Stomach smooth muscle (tissue), 2 donors: ENCODE measurements at regions not wholly inside any gene's neighbourhood (a gene's known extent, or its start where the extent isn't known, plus 50 kb on each side); places are given as distances from the start of the nearest gene placed in this dataset.

Source experiments
- H3K27ac ChIP-seq: one replicate; pipeline ENCODE4 v1.7.0; 2013; ENCODE audit warnings: mild to moderate bottlenecking, low read length, inconsistent platforms
- H3K27me3 ChIP-seq, 2 donors: one replicate each; pipeline ENCODE4 v1.7.0; 2013; ENCODE audit warnings: low read length in 2 of 2; ENCODE audit not compliant: insufficient read depth in 2 of 2, control insufficient read depth in 1 of 2
- H3K36me3 ChIP-seq, 2 donors: one replicate each; pipeline ENCODE4 v1.7.0; 2013; ENCODE audit warnings: low read length in 2 of 2; ENCODE audit not compliant: control insufficient read depth in 2 of 2, insufficient read depth in 2 of 2
- H3K4me1 ChIP-seq: one replicate; pipeline ENCODE4 v1.7.0; 2013; ENCODE audit warnings: low read length; ENCODE audit not compliant: control insufficient read depth, insufficient read depth
- H3K4me3 ChIP-seq, 2 donors: one replicate each; pipeline ENCODE4 v1.7.0; 2013; ENCODE audit warnings: low read length in 2 of 2
- H3K9ac ChIP-seq, 2 donors: one replicate each; pipeline ENCODE4 v1.7.0; 2013; ENCODE audit warnings: low read length in 2 of 2, mild to moderate bottlenecking in 1 of 2
- H3K9me3 ChIP-seq, 2 donors: one replicate each; pipeline ENCODE4 v1.7.0; 2013; ENCODE audit warnings: low read length in 2 of 2; ENCODE audit not compliant: control insufficient read depth in 2 of 2
- donor health status: healthy.
- donor health status: Pancreatic carcinoma.

- Histone ChIP-seq H3K27me3 (no peaks in the 10 kb centered on the region), H3K36me3 (no peaks in the 10 kb centered on the region), H3K27ac (no peak overlapping the region), H3K9me3 (no peaks in the 10 kb centered on the region), H3K9ac (no peak overlapping the region), H3K4me3 (no peak overlapping the region), H3K4me1 (no peaks in the 10 kb centered on the region)
Measured at GRCh38 chr4:177853229-177853628, 411.0 kb upstream of the AGA start.

DNA sequence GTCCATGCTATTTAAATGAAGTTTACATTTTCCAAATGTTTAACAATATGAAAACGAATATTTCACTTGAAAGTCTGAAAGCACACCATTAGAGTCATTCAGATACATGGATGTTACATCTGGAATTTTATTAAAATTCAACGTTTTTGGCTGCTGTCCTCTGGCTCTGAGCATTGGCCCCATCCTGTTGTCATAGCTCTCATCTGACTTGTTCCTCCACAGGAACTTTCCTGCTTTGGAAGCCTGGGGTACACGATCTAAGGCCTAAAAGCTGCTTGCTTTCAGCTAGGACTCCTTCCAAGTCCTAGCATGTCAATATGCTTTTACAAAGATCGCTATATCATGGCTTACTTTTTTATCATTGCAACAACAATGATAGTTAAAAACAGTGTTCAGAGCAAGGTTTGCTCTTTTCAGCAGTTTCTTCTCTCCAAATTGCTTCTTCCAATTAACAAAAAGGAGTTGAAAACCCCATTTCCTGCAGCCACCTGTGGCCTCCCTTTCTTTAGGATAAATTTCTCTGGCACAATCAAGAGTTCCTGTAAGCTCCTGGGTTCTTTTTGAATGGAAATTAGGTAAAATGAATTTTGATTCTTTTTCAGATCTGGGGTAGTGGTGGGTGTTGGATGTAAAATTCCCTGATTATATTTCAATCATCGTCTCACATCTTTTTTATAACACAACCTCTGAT is 413.4 kb upstream of the AGA start:
- H3K4me3 ChIP-seq, result no peak overlapping the region

DNA sequence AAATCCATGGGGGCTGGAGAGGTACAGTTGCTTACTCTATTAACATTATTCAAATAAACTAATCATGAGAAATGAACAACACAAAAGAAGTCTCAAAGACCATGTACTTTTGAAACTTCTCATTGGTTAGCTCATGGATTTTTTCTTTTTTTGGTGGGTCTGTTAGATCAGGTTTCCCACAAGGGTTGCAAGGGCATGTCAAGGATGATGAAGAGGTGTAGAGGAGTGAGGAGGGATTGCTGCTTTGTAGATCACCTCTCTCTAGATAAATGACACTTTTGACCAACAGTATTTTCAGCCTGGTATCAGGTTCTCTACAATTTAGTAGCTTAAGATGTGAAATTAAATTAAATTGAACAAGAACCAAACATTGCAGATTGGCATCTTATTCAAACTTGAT is 417.9 kb upstream of the AGA start:
- no peaks in the 10 kb centered on the region for H3K27me3 ChIP-seq
- no peak overlapping the region for H3K4me3 ChIP-seq
- H3K27ac ChIP-seq, result no peak overlapping the region
- no peaks in the 10 kb centered on the region for H3K36me3 ChIP-seq
- H3K9me3 ChIP-seq, result no peaks in the 10 kb centered on the region
- no peak overlapping the region for H3K9ac ChIP-seq
- no peaks in the 10 kb centered on the region for H3K4me1 ChIP-seq

More for the DNA sequence above, 413.4 kb upstream of the AGA start:
- Histone ChIP-seq H3K9ac (no peak overlapping the region), H3K27me3 (no peaks in the 10 kb centered on the region), H3K27ac (no peak overlapping the region), H3K4me1 (no peaks in the 10 kb centered on the region), H3K9me3 (no peaks in the 10 kb centered on the region), H3K36me3 (no peaks in the 10 kb centered on the region)

DNA sequence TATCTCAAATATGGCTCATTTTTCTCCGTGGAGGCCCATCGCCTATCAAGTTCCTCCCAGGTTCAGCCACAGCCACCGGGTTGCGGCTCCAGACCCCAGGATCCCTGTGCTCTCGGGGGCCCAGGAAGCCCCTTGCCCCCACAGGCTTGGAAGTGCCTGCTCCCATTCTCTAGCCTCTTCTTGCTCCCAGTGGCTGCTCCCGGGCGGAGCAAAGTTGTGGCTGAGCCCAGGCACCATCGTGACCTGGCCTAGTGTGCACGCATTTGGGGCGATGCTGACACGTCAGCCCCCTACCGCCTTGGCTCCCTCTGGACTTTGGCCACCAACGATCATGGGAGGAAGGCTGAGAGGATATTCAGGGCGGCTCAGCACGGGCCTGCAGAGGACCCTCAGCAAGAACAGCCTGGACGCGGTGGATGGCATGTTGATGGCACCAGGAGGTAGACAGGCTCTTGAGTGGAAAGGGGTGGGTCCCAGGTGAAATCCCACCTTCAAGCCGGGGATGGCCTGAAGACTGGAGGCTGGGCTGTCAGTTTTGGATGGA is 419.4 kb upstream of the AGA start:
- no peaks in the 10 kb centered on the region for H3K27me3 ChIP-seq
- H3K4me1 ChIP-seq, result no peaks in the 10 kb centered on the region
- H3K9me3 ChIP-seq, result no peaks in the 10 kb centered on the region
- no peaks in the 10 kb centered on the region for H3K36me3 ChIP-seq
- H3K27ac ChIP-seq, result no peak overlapping the region
- no peak overlapping the region for H3K4me3 ChIP-seq
- no peak overlapping the region for H3K9ac ChIP-seq

GRCh38 chr4:177862541-177863176 is 420.4 kb upstream of the AGA start:
- H3K9ac ChIP-seq, result no peak overlapping the region
- no peak overlapping the region for H3K4me3 ChIP-seq
- H3K4me1 ChIP-seq, result no peaks in the 10 kb centered on the region
- H3K9me3 ChIP-seq, result no peaks in the 10 kb centered on the region
- no peaks in the 10 kb centered on the region for H3K27me3 ChIP-seq
- H3K36me3 ChIP-seq, result no peaks in the 10 kb centered on the region
- H3K27ac ChIP-seq, result no peak overlapping the region

DNA sequence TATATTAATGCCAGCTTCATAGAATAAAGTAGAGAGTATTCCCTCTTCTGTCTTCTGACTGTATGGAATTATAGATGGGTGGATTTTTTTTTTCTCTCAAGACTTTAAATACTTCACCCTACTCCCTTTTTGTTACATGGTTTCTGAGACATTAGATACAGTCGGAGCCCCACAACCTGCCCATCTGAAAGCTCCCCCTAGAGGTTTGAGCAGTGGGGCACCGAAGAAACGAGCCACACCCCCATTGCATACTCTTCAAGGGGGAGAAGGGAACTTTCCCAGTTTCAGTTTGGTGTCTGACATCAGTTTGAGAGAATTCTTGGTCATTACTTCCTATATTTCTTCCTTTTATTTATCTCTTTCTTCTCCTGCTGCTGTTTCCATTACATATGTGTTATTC is 437.6 kb upstream of the AGA start:
- Histone ChIP-seq H3K36me3 (no peaks in the 10 kb centered on the region), H3K4me1 (no peaks in the 10 kb centered on the region), H3K9me3 (no peaks in the 10 kb centered on the region), H3K4me3 (no peak overlapping the region), H3K27ac (no peak overlapping the region), H3K27me3 (no peaks in the 10 kb centered on the region), H3K9ac (no peak overlapping the region)

- no peak overlapping the region for H3K27ac ChIP-seq
- H3K9me3 ChIP-seq, result no peaks in the 10 kb centered on the region
- no peaks in the 10 kb centered on the region for H3K27me3 ChIP-seq
Measured at GRCh38 chr4:177895136-177895535, 452.9 kb upstream of the AGA start.

DNA sequence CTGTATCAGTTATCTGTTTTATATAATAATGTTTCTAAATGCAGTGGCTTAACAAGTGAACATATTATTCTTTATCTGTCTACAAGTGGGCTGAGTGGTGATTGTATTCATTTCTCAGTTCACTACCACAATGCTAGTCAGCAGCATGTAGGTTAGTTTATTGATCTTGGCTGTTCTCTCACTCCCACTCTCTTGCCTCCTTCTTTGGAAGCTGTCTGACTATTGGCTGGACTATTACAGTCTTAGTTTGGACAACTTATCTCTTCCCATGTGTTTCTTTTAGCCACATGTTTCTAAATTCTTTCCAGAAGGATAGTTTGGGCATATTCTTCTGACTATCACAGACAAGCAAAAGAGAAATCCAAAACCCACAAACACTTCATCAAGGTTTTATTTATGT is 459.5 kb upstream of the AGA start:
- no peaks in the 10 kb centered on the region for H3K4me1 ChIP-seq
- no peak overlapping the region for H3K9ac ChIP-seq
- H3K27ac ChIP-seq, result no peak overlapping the region
- H3K36me3 ChIP-seq, result no peaks in the 10 kb centered on the region
- H3K4me3 ChIP-seq, result no peak overlapping the region
- H3K27me3 ChIP-seq, result no peaks in the 10 kb centered on the region
- H3K9me3 ChIP-seq, result no peaks in the 10 kb centered on the region

More at GRCh38 chr4:177895136-177895535, 452.9 kb upstream of the AGA start:
- Histone ChIP-seq H3K4me1 (no peaks in the 10 kb centered on the region), H3K9ac (no peak overlapping the region), H3K36me3 (no peaks in the 10 kb centered on the region), H3K4me3 (no peak overlapping the region)

DNA sequence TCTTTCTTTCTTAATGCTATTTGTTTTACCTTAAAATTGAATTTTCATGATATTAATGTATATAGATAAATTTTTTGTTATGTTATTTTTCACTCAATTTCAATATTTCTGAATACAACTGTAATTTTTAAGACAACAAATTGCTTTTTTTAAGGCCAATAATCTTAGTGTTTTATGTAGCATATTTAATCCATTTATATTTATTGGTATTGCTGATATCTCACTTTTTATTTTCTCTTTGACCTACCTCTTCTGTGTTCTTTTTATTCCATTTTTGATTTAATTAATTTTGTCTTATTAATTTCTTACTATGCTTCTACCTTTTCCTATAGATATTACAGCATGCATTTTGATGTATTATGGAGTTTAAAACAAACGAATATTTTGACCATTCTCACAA is 460.1 kb upstream of the AGA start:
- Histone ChIP-seq H3K27me3 (no peaks in the 10 kb centered on the region), H3K9me3 (no peaks in the 10 kb centered on the region), H3K4me3 (no peak overlapping the region), H3K27ac (no peak overlapping the region), H3K36me3 (no peaks in the 10 kb centered on the region), H3K9ac (no peak overlapping the region), H3K4me1 (no peaks in the 10 kb centered on the region)

DNA sequence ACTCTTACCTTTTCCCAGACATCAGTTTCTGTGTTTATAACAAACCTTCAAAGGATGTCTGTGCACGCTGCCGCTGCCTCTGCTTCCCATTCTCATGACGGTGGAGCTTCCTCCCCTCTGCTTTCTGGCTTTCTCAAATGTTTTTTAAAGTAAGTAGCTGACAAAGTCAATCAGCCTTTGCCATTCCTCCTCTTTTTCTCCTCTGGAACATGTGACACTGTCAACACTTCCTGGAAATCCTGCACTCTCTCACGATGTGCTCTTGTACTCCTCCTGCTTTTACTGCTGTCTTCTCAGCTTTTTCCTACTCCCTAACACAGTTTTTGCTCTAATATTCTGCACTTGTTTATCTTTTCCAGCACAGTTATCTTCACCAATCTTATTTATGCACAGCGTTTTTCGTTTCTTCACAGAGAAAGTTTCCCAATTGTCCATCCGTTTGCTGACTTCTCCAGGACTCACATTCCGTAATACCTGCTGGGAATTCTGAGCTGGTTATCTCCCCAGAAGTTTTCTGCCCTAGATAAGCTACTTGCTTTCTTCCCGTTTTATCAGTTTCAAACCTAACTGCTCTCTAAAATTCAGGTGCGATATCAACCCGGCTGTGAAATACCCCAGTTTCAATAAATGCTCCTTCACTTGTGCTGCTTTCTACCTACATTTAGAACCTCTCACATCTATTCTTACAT is 465.6 kb upstream of the AGA start:
- Histone ChIP-seq H3K27me3 (no peaks in the 10 kb centered on the region), H3K4me3 (no peak overlapping the region), H3K9ac (no peak overlapping the region), H3K4me1 (no peaks in the 10 kb centered on the region), H3K27ac (no peak overlapping the region), H3K9me3 (peaks cover 0 to 5% of the 10 kb centered on the region in 2 donors), H3K36me3 (no peaks in the 10 kb centered on the region)

- Histone ChIP-seq H3K9me3 (no peaks in the 10 kb centered on the region), H3K27ac (no peak overlapping the region), H3K9ac (no peak overlapping the region), H3K4me3 (no peak overlapping the region), H3K4me1 (no peaks in the 10 kb centered on the region), H3K36me3 (no peaks in the 10 kb centered on the region), H3K27me3 (no peaks in the 10 kb centered on the region)
Measured at GRCh38 chr4:177921715-177922114, 479.5 kb upstream of the AGA start.
